MCF 10A (cell line): ENCODE measurements at regions not wholly inside any gene's neighbourhood (a gene's known extent, or its start where the extent isn't known, plus 50 kb on each side); places are given as distances from the start of the nearest gene placed in this dataset.

ENCODE experiments used
- BruUV-seq: library from RNA; stranded (reverse); fragments of 400-500 nt; replicated peaks from 2 replicates; lab custom pipeline; 2021; lab: Mats Ljungman, UMichigan
- CTCF ChIA-PET: fragments of 300-600 bp; sonication (Branson Sonifier 250); formaldehyde crosslinking; extraction: SDS; loops from one replicate; lab custom pipeline; 2021; ENCODE audit warnings: antibody characterized with exemption, inconsistent platforms; lab: Yijun Ruan, JAX
- POLR2A ChIA-PET: fragments of 300-600, 350-650 bp; sonication (Branson Sonifier 250); formaldehyde crosslinking; extraction: SDS; loops from one replicate; lab custom pipeline; 2020; ENCODE audit warnings: antibody characterized with exemption, inconsistent platforms; lab: Yijun Ruan, JAX
- DNase-seq: peaks from one replicate; pipeline ENCODE4 v3.0.0-alpha.2; 2018; ENCODE audit not compliant: unreplicated experiment
- H3K27ac Mint-ChIP-seq: one replicate; pipeline ENCODE4 v1.8.0; 2022; ENCODE audit warnings: mild to moderate bottlenecking, low read depth, mixed read lengths; ENCODE audit not compliant: unreplicated experiment
- H3K27me3 Mint-ChIP-seq: one replicate; pipeline ENCODE4 v1.8.0; 2022; ENCODE audit warnings: mixed read lengths; ENCODE audit not compliant: insufficient read depth, unreplicated experiment
- H3K36me3 Mint-ChIP-seq: one replicate; pipeline ENCODE4 v1.8.0; 2022; ENCODE audit warnings: mild to moderate bottlenecking, moderate library complexity, mixed read lengths; ENCODE audit not compliant: insufficient read depth, unreplicated experiment
- H3K4me1 Mint-ChIP-seq: one replicate; pipeline ENCODE4 v1.8.0; 2022; ENCODE audit warnings: mixed read lengths; ENCODE audit not compliant: insufficient read depth, unreplicated experiment
- H3K4me3 Mint-ChIP-seq: one replicate; pipeline ENCODE4 v1.8.0; 2022; ENCODE audit warnings: mild to moderate bottlenecking, moderate library complexity, mixed read lengths; ENCODE audit not compliant: unreplicated experiment
- H3K9me3 Mint-ChIP-seq: one replicate; pipeline ENCODE4 v1.8.0; 2022; ENCODE audit warnings: mixed read lengths; ENCODE audit not compliant: unreplicated experiment
- intact Hi-C: fragments of 100-400 bp; cut with micrococcal nuclease; formaldehyde crosslinking; loops from 2 replicates; pipeline ENCODE4 v1.14.1; 2022
- TF ChIP-seq, protein P1 (sequence below): fragments of 200-600 bp; IDR thresholded peaks from one replicate; pipeline ENCODE4 v1.8.0; 2022; ENCODE audit warnings: antibody characterized with exemption, mild to moderate bottlenecking; ENCODE audit not compliant: unreplicated experiment

GRCh38 chr3:29143151-29143550 lies 137.7 kb upstream of the RBMS3 start:
- ChIA-PET CTCF (interaction anchor here (0.6 to 0.9 kb wide), 2 partner anchors 11 to 48 kb away, joined by 3 read pairs; no protein-coding TSS in a partner anchor), POLR2A (interaction anchor here (1.0 kb wide), 1 partner anchor 16 kb away, joined by 3 read pairs; no protein-coding TSS in a partner anchor)
- intact Hi-C loops, result no loop called here
- H3K4me1 Mint-ChIP-seq, result no peaks in the 10 kb centered on the region
- H3K27ac Mint-ChIP-seq, result no peak overlapping the region
- BruUV-seq, result no TSS peak
- DNase-seq, result no peak
- H3K4me3 Mint-ChIP-seq, result no peak overlapping the region
- H3K27me3 Mint-ChIP-seq, result no peaks in the 10 kb centered on the region
- TF ChIP-seq, protein P1, sequence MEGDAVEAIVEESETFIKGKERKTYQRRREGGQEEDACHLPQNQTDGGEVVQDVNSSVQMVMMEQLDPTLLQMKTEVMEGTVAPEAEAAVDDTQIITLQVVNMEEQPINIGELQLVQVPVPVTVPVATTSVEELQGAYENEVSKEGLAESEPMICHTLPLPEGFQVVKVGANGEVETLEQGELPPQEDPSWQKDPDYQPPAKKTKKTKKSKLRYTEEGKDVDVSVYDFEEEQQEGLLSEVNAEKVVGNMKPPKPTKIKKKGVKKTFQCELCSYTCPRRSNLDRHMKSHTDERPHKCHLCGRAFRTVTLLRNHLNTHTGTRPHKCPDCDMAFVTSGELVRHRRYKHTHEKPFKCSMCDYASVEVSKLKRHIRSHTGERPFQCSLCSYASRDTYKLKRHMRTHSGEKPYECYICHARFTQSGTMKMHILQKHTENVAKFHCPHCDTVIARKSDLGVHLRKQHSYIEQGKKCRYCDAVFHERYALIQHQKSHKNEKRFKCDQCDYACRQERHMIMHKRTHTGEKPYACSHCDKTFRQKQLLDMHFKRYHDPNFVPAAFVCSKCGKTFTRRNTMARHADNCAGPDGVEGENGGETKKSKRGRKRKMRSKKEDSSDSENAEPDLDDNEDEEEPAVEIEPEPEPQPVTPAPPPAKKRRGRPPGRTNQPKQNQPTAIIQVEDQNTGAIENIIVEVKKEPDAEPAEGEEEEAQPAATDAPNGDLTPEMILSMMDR, result no peak
- H3K9me3 Mint-ChIP-seq, result no peaks in the 10 kb centered on the region
- H3K36me3 Mint-ChIP-seq, result no peaks in the 10 kb centered on the region

- no peak for DNase-seq
- TF ChIP-seq, protein P1, result no peak
- POLR2A ChIA-PET, result no interaction called here
- Mint-ChIP-seq H3K9me3 (no peaks in the 10 kb centered on the region), H3K4me1 (no peaks in the 10 kb centered on the region), H3K27me3 (no peaks in the 10 kb centered on the region), H3K4me3 (no peak overlapping the region), H3K27ac (no peak overlapping the region), H3K36me3 (no peaks in the 10 kb centered on the region)
- CTCF ChIA-PET, result interaction anchor here (1.1 kb wide), 1 partner anchor 10 kb away, joined by 5 read pairs; no protein-coding TSS in a partner anchor
- intact Hi-C loops, result no loop called here
- BruUV-seq, result no TSS peak
Measured at GRCh38 chr3:29144361-29144760, 136.5 kb upstream of the RBMS3 start.

DNA sequence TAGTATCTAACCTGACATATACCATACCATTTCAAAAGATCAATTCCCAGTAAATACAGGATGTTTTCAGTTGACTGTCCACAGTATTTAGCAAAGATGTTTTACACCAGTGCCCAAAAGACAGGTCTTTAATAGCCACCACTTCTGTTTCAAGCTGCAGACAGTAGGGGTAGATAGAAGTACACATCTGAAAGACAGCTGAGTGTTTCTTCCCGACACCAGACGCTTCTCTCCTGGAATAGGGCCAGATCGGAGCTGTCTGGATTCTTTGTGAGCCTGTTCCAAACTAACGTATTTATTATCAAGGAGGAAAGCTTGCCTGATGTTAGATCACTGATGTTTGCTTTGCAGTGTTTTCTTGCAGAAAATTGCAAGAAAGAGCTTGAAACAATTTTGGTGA lies 136.1 kb upstream of the RBMS3 start:
- Mint-ChIP-seq H3K9me3 (no peaks in the 10 kb centered on the region), H3K4me1 (no peaks in the 10 kb centered on the region), H3K36me3 (no peaks in the 10 kb centered on the region), H3K4me3 (no peak overlapping the region), H3K27me3 (no peaks in the 10 kb centered on the region), H3K27ac (no peak overlapping the region)
- DNase-seq, result no peak
- intact Hi-C loops, result no loop called here
- TF ChIP-seq, protein P1, result no peak
- CTCF ChIA-PET, result interaction anchor here (1.1 kb wide), 1 partner anchor 9 kb away, joined by 5 read pairs; no protein-coding TSS in a partner anchor
- POLR2A ChIA-PET, result interaction anchor here (0.8 kb wide), 1 partner anchor 137 kb away, joined by 3 read pairs; no protein-coding TSS in a partner anchor
- BruUV-seq, result no TSS peak

DNA sequence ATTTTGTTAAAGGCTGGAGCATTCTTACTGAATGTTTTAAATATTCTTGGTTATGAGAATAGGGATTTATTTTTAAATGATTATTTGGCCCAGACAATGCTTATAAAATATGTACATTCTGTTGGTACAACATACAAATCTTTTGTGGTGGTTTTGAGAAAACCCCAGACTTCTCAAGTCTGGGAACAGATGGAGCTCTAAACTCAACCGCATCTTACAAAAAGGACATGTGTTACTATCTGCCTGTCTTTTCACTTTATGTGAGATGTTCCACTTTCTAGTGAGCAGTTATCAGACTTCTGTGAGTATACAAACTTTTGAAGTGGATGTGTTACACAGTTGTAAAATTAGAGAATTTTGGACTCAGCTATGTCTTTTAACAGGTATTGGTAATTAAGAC lies 135.5 kb upstream of the RBMS3 start:
- intact Hi-C loops, result no loop called here
- no TSS peak for BruUV-seq
- Mint-ChIP-seq H3K9me3 (no peaks in the 10 kb centered on the region), H3K36me3 (no peaks in the 10 kb centered on the region), H3K27ac (no peak overlapping the region), H3K27me3 (no peaks in the 10 kb centered on the region), H3K4me1 (no peaks in the 10 kb centered on the region), H3K4me3 (no peak overlapping the region)
- CTCF ChIA-PET, result interaction anchor here (0.5 to 1.1 kb wide), 2 partner anchors 9 to 11 kb away, joined by 3 to 5 read pairs; no protein-coding TSS in a partner anchor
- no peak for DNase-seq
- TF ChIP-seq, protein P1, result no peak
- POLR2A ChIA-PET, result interaction anchor here (0.8 to 0.9 kb wide), 2 partner anchors 8 to 136 kb away, joined by 3 read pairs; no protein-coding TSS in a partner anchor
